Mammary epithelial cell (primary cell): ENCODE measurements at regions not wholly inside any gene's neighbourhood (a gene's known extent, or its start where the extent isn't known, plus 50 kb on each side); places are given as distances from the start of the nearest gene placed in this dataset.

Source experiments
- EZH2 ChIP-seq: IDR thresholded peaks from 2 replicates; pipeline ENCODE4 v1.6.1; 2012; ENCODE audit warnings: low read length, inconsistent platforms, borderline replicate concordance
- TF ChIP-seq, protein P1 (sequence below), 2 donors: IDR thresholded peaks in 1 of 2; conservative IDR thresholded peaks in 1 of 2; 2 replicates each; pipeline ENCODE4 v1.5.1; 2011 to 2012; ENCODE audit warnings: inconsistent platforms in 2 of 2, low read length in 2 of 2, mild to moderate bottlenecking in 2 of 2, control low read depth in 1 of 2, low read depth in 1 of 2; ENCODE audit not compliant: insufficient read depth in 1 of 2; ENCODE audit errors: extremely low read depth in 1 of 2

DNA sequence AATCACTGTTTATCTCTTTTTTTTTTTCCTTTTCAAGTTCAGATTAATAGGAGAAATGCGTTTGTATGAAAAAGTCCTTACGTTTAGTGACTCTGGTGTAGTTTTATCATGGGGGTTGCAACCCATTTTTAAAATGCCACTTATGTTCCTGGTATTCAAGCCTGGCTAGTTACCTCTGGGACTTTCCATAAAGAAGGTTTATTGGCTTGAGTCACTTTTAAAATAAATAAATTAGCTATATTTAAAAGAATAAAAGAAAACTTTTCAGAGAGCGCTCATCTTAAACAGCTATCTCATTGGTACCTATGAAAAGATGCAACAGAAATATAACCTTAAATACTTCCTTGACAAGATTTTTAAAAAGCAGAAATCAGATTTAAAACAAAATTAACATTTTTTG lies 275.0 kb upstream of the IL1RAPL1 start:
- TF ChIP-seq EZH2 = no peak
- TF ChIP-seq, protein P1, sequence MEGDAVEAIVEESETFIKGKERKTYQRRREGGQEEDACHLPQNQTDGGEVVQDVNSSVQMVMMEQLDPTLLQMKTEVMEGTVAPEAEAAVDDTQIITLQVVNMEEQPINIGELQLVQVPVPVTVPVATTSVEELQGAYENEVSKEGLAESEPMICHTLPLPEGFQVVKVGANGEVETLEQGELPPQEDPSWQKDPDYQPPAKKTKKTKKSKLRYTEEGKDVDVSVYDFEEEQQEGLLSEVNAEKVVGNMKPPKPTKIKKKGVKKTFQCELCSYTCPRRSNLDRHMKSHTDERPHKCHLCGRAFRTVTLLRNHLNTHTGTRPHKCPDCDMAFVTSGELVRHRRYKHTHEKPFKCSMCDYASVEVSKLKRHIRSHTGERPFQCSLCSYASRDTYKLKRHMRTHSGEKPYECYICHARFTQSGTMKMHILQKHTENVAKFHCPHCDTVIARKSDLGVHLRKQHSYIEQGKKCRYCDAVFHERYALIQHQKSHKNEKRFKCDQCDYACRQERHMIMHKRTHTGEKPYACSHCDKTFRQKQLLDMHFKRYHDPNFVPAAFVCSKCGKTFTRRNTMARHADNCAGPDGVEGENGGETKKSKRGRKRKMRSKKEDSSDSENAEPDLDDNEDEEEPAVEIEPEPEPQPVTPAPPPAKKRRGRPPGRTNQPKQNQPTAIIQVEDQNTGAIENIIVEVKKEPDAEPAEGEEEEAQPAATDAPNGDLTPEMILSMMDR (conservative IDR thresholded peaks at IDR 0.05 in 1 of 2, IDR thresholded peaks at IDR 0.05 in 1 of 2; ENCODE audit: extremely low read depth in 1 of 2, insufficient read depth in 1 of 2, low read depth in 1 of 2, low read length in 2 of 2) = no peak
